Natural killer cell (primary cell): ENCODE measurements at regions not wholly inside any gene's neighbourhood (a gene's known extent, or its start where the extent isn't known, plus 50 kb on each side); places are given as distances from the start of the nearest gene placed in this dataset.

Experiments
- ATAC-seq, 3 donors: fragments of 150-1000 bp in 2 of 3; fragments of 200-7000 bp in 1 of 3; cut with Tn5 transposase; 1 replicate in 1 of 3; 2 replicates in 2 of 3; pipeline ENCODE4 v1.10.0; 2021; ENCODE audit warnings: mild to moderate bottlenecking in 2 of 3, moderate library complexity in 2 of 3
- DNase-seq, 2 donors: peaks; one replicate each; pipeline versions ENCODE4 v3.0.0 to v3.0.0-alpha.2; 2013 to 2021; ENCODE audit warnings: mixed read lengths in 1 of 2
- H3K27ac ChIP-seq: one replicate; pipeline ENCODE4 v1.5.1; 2013; ENCODE audit warnings: mild to moderate bottlenecking, low read length
- H3K27me3 ChIP-seq: one replicate; pipeline ENCODE4 v1.6.1; 2013; ENCODE audit warnings: low read length; ENCODE audit not compliant: control insufficient read depth, insufficient read depth
- H3K36me3 ChIP-seq: one replicate; pipeline ENCODE4 v1.6.1; 2013; ENCODE audit warnings: low read length; ENCODE audit not compliant: control insufficient read depth, insufficient read depth
- H3K4me1 ChIP-seq: one replicate; pipeline ENCODE4 v1.6.1; 2013; ENCODE audit warnings: low read length; ENCODE audit not compliant: control insufficient read depth, insufficient read depth
- H3K4me3 ChIP-seq: one replicate; pipeline ENCODE4 v1.5.1; 2013; ENCODE audit warnings: low read length
- H3K9me3 ChIP-seq: one replicate; pipeline ENCODE4 v1.6.1; 2013; ENCODE audit warnings: low read length; ENCODE audit not compliant: control insufficient read depth, insufficient read depth
- H3K27ac Mint-ChIP-seq, 2 donors: one replicate each; pipeline ENCODE4 v1.8.0; 2022; ENCODE audit warnings: mild to moderate bottlenecking in 2 of 2, mixed read lengths in 2 of 2, moderate library complexity in 1 of 2
- H3K27me3 Mint-ChIP-seq, 2 donors: one replicate each; pipeline ENCODE4 v1.8.0; 2022; ENCODE audit warnings: low read depth in 2 of 2, mixed read lengths in 2 of 2
- H3K36me3 Mint-ChIP-seq: one replicate; pipeline ENCODE4 v1.8.0; 2022; ENCODE audit warnings: mixed read lengths
- H3K4me1 Mint-ChIP-seq, 2 donors: one replicate each; pipeline ENCODE4 v1.8.0; 2022; ENCODE audit warnings: mixed read lengths in 2 of 2
- H3K4me3 Mint-ChIP-seq: one replicate; pipeline ENCODE4 v1.8.0; 2022; ENCODE audit warnings: mild to moderate bottlenecking, moderate library complexity, mixed read lengths
- H3K9me3 Mint-ChIP-seq, 2 donors: one replicate each; pipeline ENCODE4 v1.8.0; 2022; ENCODE audit warnings: mixed read lengths in 2 of 2
- WGBS: methylation state at CpG from one replicate; pipeline ENCODE4 v1.1.7; 2013; ENCODE audit warnings: missing lambda C conversion rate; ENCODE audit not compliant: insufficient coverage; 5-methylcytosine and 5-hydroxymethylcytosine counted together
- intact Hi-C: fragments of 100-400 bp; cut with micrococcal nuclease; formaldehyde crosslinking; loops from one replicate; pipeline ENCODE4 v1.14.2; 2022
- TF ChIP-seq, protein P1 (sequence below): fragments of 200-600 bp; IDR thresholded peaks from one replicate; pipeline ENCODE4 v1.8.0; 2022; ENCODE audit warnings: antibody characterized with exemption

- intact Hi-C loops, result no loop called here
- no peaks in the 10 kb centered on the region for H3K36me3 Mint-ChIP-seq
- no peak overlapping the region for H3K4me3 Mint-ChIP-seq
- H3K27ac ChIP-seq, result no peak overlapping the region
- H3K4me1 Mint-ChIP-seq, result no peaks in the 10 kb centered on the region
- DNase-seq, result no peak
- H3K27me3 ChIP-seq, result no peaks in the 10 kb centered on the region
- peaks cover 0 to 4% of the 10 kb centered on the region in 2 donors for H3K9me3 Mint-ChIP-seq
- no peak overlapping the region for H3K27ac Mint-ChIP-seq
- H3K4me1 ChIP-seq, result no peaks in the 10 kb centered on the region
- TF ChIP-seq, protein P1, sequence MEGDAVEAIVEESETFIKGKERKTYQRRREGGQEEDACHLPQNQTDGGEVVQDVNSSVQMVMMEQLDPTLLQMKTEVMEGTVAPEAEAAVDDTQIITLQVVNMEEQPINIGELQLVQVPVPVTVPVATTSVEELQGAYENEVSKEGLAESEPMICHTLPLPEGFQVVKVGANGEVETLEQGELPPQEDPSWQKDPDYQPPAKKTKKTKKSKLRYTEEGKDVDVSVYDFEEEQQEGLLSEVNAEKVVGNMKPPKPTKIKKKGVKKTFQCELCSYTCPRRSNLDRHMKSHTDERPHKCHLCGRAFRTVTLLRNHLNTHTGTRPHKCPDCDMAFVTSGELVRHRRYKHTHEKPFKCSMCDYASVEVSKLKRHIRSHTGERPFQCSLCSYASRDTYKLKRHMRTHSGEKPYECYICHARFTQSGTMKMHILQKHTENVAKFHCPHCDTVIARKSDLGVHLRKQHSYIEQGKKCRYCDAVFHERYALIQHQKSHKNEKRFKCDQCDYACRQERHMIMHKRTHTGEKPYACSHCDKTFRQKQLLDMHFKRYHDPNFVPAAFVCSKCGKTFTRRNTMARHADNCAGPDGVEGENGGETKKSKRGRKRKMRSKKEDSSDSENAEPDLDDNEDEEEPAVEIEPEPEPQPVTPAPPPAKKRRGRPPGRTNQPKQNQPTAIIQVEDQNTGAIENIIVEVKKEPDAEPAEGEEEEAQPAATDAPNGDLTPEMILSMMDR, result no peak
- WGBS, result 83% methylated on average over 1 of the region's 3 CpGs
- no peaks in the 10 kb centered on the region for H3K27me3 Mint-ChIP-seq
- H3K4me3 ChIP-seq, result no peak overlapping the region
- no peak for ATAC-seq
- H3K9me3 ChIP-seq, result no peaks in the 10 kb centered on the region
- H3K36me3 ChIP-seq, result no peaks in the 10 kb centered on the region
Observed at GRCh38 chr6:71730284-71730683, 156.1 kb upstream of the RIMS1 start.

DNA sequence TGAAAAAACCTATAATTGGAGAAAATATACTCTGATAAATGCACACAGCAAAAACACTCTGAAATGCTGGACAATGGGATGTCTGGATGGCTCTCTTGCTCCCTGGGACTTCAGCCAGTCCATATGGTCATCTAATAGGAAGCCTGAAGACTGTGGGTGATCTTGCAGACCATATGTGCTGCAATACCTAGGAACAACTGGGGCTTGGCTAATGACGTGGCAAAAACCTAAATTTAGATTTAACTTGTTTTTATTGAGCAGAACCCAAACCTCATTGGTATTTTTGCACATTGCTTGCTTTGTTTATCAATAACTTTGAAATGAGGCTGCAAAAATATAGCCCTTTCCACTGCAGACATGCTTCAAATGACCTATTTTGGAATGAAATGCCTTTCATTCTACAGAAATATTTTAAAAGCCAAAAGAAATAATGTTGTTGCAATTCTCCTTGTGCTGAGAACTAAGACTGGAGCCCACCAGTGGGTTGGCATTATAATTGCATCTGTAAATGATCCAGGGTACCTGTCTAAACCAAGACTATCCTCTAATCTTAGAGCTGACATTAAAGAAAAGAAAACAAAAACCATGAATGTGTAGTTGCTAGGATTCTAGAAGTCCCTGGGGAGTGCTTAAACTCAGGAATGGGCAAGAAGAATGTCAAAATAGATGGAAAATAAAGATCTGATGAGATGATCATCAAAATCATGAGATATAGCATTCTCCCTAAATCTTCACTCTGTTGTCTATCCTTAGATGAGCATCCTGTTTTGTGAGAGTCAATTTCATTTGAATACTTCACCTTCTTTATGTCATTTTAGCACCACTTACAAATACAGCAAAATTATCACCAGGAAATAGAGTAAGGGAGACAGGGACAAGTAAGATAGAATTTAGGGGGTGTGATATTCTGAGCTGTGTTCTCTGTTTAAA is 152.1 kb upstream of the RIMS1 start:
- H3K9me3 ChIP-seq, result no peaks in the 10 kb centered on the region
- DNase-seq (no peak), ATAC-seq (no peak)
- intact Hi-C loops, result no loop called here
- no peaks in the 10 kb centered on the region for H3K36me3 Mint-ChIP-seq
- WGBS, result 50% methylated on average over 1 of the region's 1 CpG
- no peaks in the 10 kb centered on the region for H3K4me1 ChIP-seq
- no peaks in the 10 kb centered on the region for H3K27me3 ChIP-seq
- H3K27me3 Mint-ChIP-seq, result no peaks in the 10 kb centered on the region
- H3K9me3 Mint-ChIP-seq, result no peaks in the 10 kb centered on the region
- H3K4me3 Mint-ChIP-seq, result no peak overlapping the region
- H3K36me3 ChIP-seq, result no peaks in the 10 kb centered on the region
- no peak overlapping the region for H3K27ac ChIP-seq
- H3K27ac Mint-ChIP-seq, result no peak overlapping the region
- H3K4me3 ChIP-seq, result no peak overlapping the region
- no peaks in the 10 kb centered on the region for H3K4me1 Mint-ChIP-seq
- TF ChIP-seq, protein P1, result no peak

GRCh38 chr6:71737953-71738352 is 148.4 kb upstream of the RIMS1 start:
- no peaks in the 10 kb centered on the region for H3K4me1 ChIP-seq
- Mint-ChIP-seq H3K4me1 (no peaks in the 10 kb centered on the region), H3K27ac (no peak overlapping the region), H3K27me3 (no peaks in the 10 kb centered on the region), H3K9me3 (peaks cover 3 to 5% of the 10 kb centered on the region in 2 donors), H3K4me3 (no peak overlapping the region), H3K36me3 (no peaks in the 10 kb centered on the region)
- H3K27me3 ChIP-seq, result no peaks in the 10 kb centered on the region
- TF ChIP-seq, protein P1, result no peak
- H3K27ac ChIP-seq, result no peak overlapping the region
- ATAC-seq, result no peak
- no peaks in the 10 kb centered on the region for H3K36me3 ChIP-seq
- no peak overlapping the region for H3K4me3 ChIP-seq
- intact Hi-C loops, result no loop called here
- WGBS, result no CpG with 5 or more reads among the region's 1 CpG
- H3K9me3 ChIP-seq, result no peaks in the 10 kb centered on the region
- no peak for DNase-seq
